BLaER1 treated with 17β-estradiol and CSF1 and Interleukin-3, amounts not matched to agents 10 nM and 100 nM (cell line): ENCODE measurements at regions not wholly inside any gene's neighbourhood (a gene's known extent, or its start where the extent isn't known, plus 50 kb on each side); places are given as distances from the start of the nearest gene placed in this dataset.
A peak's percentile ranks its signal among the peaks of the same experiment; 100 is the strongest.
"Not testable (repeated sequence)": the region's sequence is repeated elsewhere in the genome, so short reads cannot be mapped to it uniquely, and the experiment has no call there.

Experiments
- H3K27ac ChIP-seq, 11 experiments: shearing (Covaris generic); formaldehyde crosslinking; 2 replicates each; pipeline ENCODE4 v1.8.1; 2022
- H3K27me3 ChIP-seq, 11 experiments: shearing (Covaris generic); formaldehyde crosslinking; 2 replicates each; pipeline ENCODE4 v1.8.1; 2022
- H3K36me3 ChIP-seq, 11 experiments: shearing (Covaris generic); formaldehyde crosslinking; 2 replicates each; pipeline ENCODE4 v1.8.1; 2022
- H3K4me1 ChIP-seq, 10 experiments: shearing (Covaris generic); formaldehyde crosslinking; 2 replicates each; pipeline ENCODE4 v1.8.1; 2022
- H3K4me2 ChIP-seq, 11 experiments: shearing (Covaris generic); formaldehyde crosslinking; 2 replicates each; pipeline ENCODE4 v1.8.1; 2022
- H3K4me3 ChIP-seq, 10 experiments: shearing (Covaris generic); formaldehyde crosslinking; 2 replicates each; pipeline ENCODE4 v1.8.1; 2022
- H3K9ac ChIP-seq, 11 experiments: shearing (Covaris generic); formaldehyde crosslinking; 2 replicates each; pipeline ENCODE4 v1.8.1; 2022
- H3K9me3 ChIP-seq, 11 experiments: shearing (Covaris generic); formaldehyde crosslinking; replicated peaks in 1 of 11; 2 replicates each; pipeline ENCODE4 v1.8.1; 2022
- H4K20me1 ChIP-seq, 11 experiments: shearing (Covaris generic); formaldehyde crosslinking; 2 replicates each; pipeline ENCODE4 v1.8.1; 2022
- Cebpa-rat ChIP-seq, 11 experiments: shearing (Covaris generic); IDR thresholded peaks; 2 replicates each; pipeline ENCODE4 v1.8.1; 2022

GRCh38 chrX:40871385-40872082 is 136.2 kb upstream of the MED14 start:
- Histone ChIP-seq H3K36me3 (no peaks in the 10 kb centered on the region), H3K4me3 (no peak overlapping the region), H4K20me1 (no peaks in the 10 kb centered on the region; a peak in 1 of 22 replicates), H3K9ac (no peak overlapping the region), H3K27ac (no peak overlapping the region), H3K27me3 (peaks cover 11 to 52% (median 38%) of the 10 kb centered on the region in 11 experiments; a peak in 20 of 22 replicates), H3K9me3 (peaks cover 0 to 19% (median 6%) of the 10 kb centered on the region in 11 experiments; a peak in 10 of 22 replicates), H3K4me2 (no peak overlapping the region), H3K4me1 (no peaks in the 10 kb centered on the region)
- TF ChIP-seq Cebpa-rat (IDR thresholded peaks at IDR 0.05) = no peak

- no peak overlapping the region for H3K4me3 ChIP-seq
- no peak overlapping the region for H3K27ac ChIP-seq
- H3K36me3 ChIP-seq = no peaks in the 10 kb centered on the region
- H3K9me3 ChIP-seq = peaks cover 0 to 19% (median 6%) of the 10 kb centered on the region in 11 experiments; a peak in 10 of 22 replicates
- TF ChIP-seq Cebpa-rat (IDR thresholded peaks at IDR 0.05) = no peak
- peaks cover 11 to 48% (median 33%) of the 10 kb centered on the region in 11 experiments; a peak in 20 of 22 replicates for H3K27me3 ChIP-seq
- H3K4me1 ChIP-seq = no peaks in the 10 kb centered on the region
- no peaks in the 10 kb centered on the region; a peak in 1 of 22 replicates for H4K20me1 ChIP-seq
- no peak overlapping the region for H3K4me2 ChIP-seq
- H3K9ac ChIP-seq = no peak overlapping the region
Observed at GRCh38 chrX:40872351-40872750, 137.0 kb upstream of the MED14 start.

GRCh38 chrX:40875476-40875875 is 140.1 kb upstream of the MED14 start:
- H3K4me3 ChIP-seq = no peak overlapping the region
- H3K27me3 ChIP-seq = peaks cover 25 to 69% (median 53%) of the 10 kb centered on the region in 11 experiments
- H3K4me1 ChIP-seq = no peaks in the 10 kb centered on the region
- H3K4me2 ChIP-seq = no peak overlapping the region
- peaks cover 0 to 3% (median 0%) of the 10 kb centered on the region in 11 experiments; a peak in 1 of 22 replicates for H3K9me3 ChIP-seq
- no peaks in the 10 kb centered on the region for H3K36me3 ChIP-seq
- TF ChIP-seq Cebpa-rat (IDR thresholded peaks at IDR 0.05) = no peak
- H3K27ac ChIP-seq = no peak overlapping the region
- no peak overlapping the region for H3K9ac ChIP-seq
- no peaks in the 10 kb centered on the region; a peak in 1 of 22 replicates for H4K20me1 ChIP-seq

GRCh38 chrX:40877887-40878286 is 142.5 kb upstream of the MED14 start:
- H3K4me2 ChIP-seq = no peak overlapping the region
- H3K9me3 ChIP-seq = peaks cover 0 to 3% (median 0%) of the 10 kb centered on the region in 11 experiments; a peak in 1 of 22 replicates
- H3K9ac ChIP-seq = no peak overlapping the region
- TF ChIP-seq Cebpa-rat (IDR thresholded peaks at IDR 0.05) = no peak
- no peaks in the 10 kb centered on the region; a peak in 1 of 22 replicates for H4K20me1 ChIP-seq
- H3K27ac ChIP-seq = no peak overlapping the region
- H3K4me3 ChIP-seq = no peak overlapping the region
- H3K4me1 ChIP-seq = peaks cover 0 to 8% (median 2%) of the 10 kb centered on the region in 10 experiments; a peak in 7 of 20 replicates
- peaks cover 44 to 90% (median 72%) of the 10 kb centered on the region in 11 experiments for H3K27me3 ChIP-seq
- H3K36me3 ChIP-seq = no peaks in the 10 kb centered on the region

GRCh38 chrX:40878766-40879165 is 143.4 kb upstream of the MED14 start:
- Histone ChIP-seq H3K4me3 (no peak overlapping the region), H3K9ac (no peak overlapping the region), H3K4me2 (no peak overlapping the region), H3K9me3 (peaks cover 0 to 3% (median 0%) of the 10 kb centered on the region in 11 experiments; a peak in 1 of 22 replicates), H3K36me3 (no peaks in the 10 kb centered on the region), H3K27me3 (peaks cover 46 to 90% (median 75%) of the 10 kb centered on the region in 11 experiments), H4K20me1 (no peaks in the 10 kb centered on the region), H3K27ac (no peak overlapping the region), H3K4me1 (peaks cover 0 to 13% (median 2%) of the 10 kb centered on the region in 10 experiments; a peak in 7 of 20 replicates)
- no peak for TF ChIP-seq Cebpa-rat (IDR thresholded peaks at IDR 0.05)

GRCh38 chrX:40879172-40879571 is 143.8 kb upstream of the MED14 start:
- H4K20me1 ChIP-seq, H3K9me3 ChIP-seq, H3K27ac ChIP-seq, H3K36me3 ChIP-seq, H3K4me2 ChIP-seq, H3K4me3 ChIP-seq, H3K9ac ChIP-seq: not testable (repeated sequence)
- Histone ChIP-seq H3K27me3 (peaks cover 50 to 92% (median 78%) of the 10 kb centered on the region in 11 experiments), H3K4me1 (peaks cover 0 to 13% (median 2%) of the 10 kb centered on the region in 10 experiments; a peak in 7 of 20 replicates)

GRCh38 chrX:40880712-40881111 is 145.4 kb upstream of the MED14 start:
- H4K20me1 ChIP-seq = no peaks in the 10 kb centered on the region
- peaks cover 48 to 89% (median 78%) of the 10 kb centered on the region in 11 experiments for H3K27me3 ChIP-seq
- no peaks in the 10 kb centered on the region for H3K36me3 ChIP-seq
- H3K9me3 ChIP-seq = peaks cover 0 to 3% (median 0%) of the 10 kb centered on the region in 11 experiments; a peak in 1 of 22 replicates
- H3K4me2 ChIP-seq = no peak overlapping the region
- no peak overlapping the region for H3K4me3 ChIP-seq
- H3K4me1 ChIP-seq = peaks cover 0 to 13% (median 2%) of the 10 kb centered on the region in 10 experiments; a peak in 7 of 20 replicates
- H3K27ac ChIP-seq = no peak overlapping the region
- no peak overlapping the region for H3K9ac ChIP-seq
- no peak for TF ChIP-seq Cebpa-rat (IDR thresholded peaks at IDR 0.05)

- H3K36me3 ChIP-seq = no peaks in the 10 kb centered on the region
- no peak for TF ChIP-seq Cebpa-rat (IDR thresholded peaks at IDR 0.05)
- peak overlapping the region in 5 of 11 experiments; percentile 5 to 38 (median 34); a peak in 7 of 22 replicates for H3K4me2 ChIP-seq
- no peak overlapping the region for H3K27ac ChIP-seq
- peaks cover 57 to 98% (median 92%) of the 10 kb centered on the region in 11 experiments for H3K27me3 ChIP-seq
- H3K4me1 ChIP-seq = peaks cover 0 to 13% (median 2%) of the 10 kb centered on the region in 10 experiments; a peak in 7 of 20 replicates
- no peak overlapping the region for H3K4me3 ChIP-seq
- H4K20me1 ChIP-seq = no peaks in the 10 kb centered on the region
- H3K9ac ChIP-seq = no peak overlapping the region
- H3K9me3 ChIP-seq = peaks cover 0 to 8% (median 3%) of the 10 kb centered on the region in 11 experiments; a peak in 4 of 22 replicates
Observed at GRCh38 chrX:40883021-40883619, 147.8 kb upstream of the MED14 start.

- TF ChIP-seq Cebpa-rat (IDR thresholded peaks at IDR 0.05) = no peak
- Histone ChIP-seq H3K36me3 (no peaks in the 10 kb centered on the region), H3K27me3 (peaks cover 36 to 97% (median 85%) of the 10 kb centered on the region in 11 experiments; a peak in 21 of 22 replicates), H3K9me3 (peaks cover 3 to 13% (median 5%) of the 10 kb centered on the region in 11 experiments; a peak in 19 of 22 replicates), H3K4me3 (no peak overlapping the region), H3K9ac (no peak overlapping the region), H3K4me1 (peaks cover 0 to 13% (median 2%) of the 10 kb centered on the region in 10 experiments; a peak in 7 of 20 replicates), H3K4me2 (no peak overlapping the region), H3K27ac (no peak overlapping the region), H4K20me1 (no peaks in the 10 kb centered on the region)
Observed at GRCh38 chrX:40885989-40886388, 150.6 kb upstream of the MED14 start.
